HG03521 (cell line): ENCODE measurements at regions not wholly inside any gene's neighbourhood (a gene's known extent, or its start where the extent isn't known, plus 50 kb on each side); places are given as distances from the start of the nearest gene placed in this dataset.
A peak's percentile ranks its signal among the peaks of the same experiment; 100 is the strongest.

Experiments used
- ATAC-seq: cut with Tn5 transposase; IDR thresholded peaks from one replicate; pipeline ENCODE4 v1.9.1; 2021; ENCODE audit warnings: mild to moderate bottlenecking, moderate library complexity; ENCODE audit not compliant: unreplicated experiment

DNA sequence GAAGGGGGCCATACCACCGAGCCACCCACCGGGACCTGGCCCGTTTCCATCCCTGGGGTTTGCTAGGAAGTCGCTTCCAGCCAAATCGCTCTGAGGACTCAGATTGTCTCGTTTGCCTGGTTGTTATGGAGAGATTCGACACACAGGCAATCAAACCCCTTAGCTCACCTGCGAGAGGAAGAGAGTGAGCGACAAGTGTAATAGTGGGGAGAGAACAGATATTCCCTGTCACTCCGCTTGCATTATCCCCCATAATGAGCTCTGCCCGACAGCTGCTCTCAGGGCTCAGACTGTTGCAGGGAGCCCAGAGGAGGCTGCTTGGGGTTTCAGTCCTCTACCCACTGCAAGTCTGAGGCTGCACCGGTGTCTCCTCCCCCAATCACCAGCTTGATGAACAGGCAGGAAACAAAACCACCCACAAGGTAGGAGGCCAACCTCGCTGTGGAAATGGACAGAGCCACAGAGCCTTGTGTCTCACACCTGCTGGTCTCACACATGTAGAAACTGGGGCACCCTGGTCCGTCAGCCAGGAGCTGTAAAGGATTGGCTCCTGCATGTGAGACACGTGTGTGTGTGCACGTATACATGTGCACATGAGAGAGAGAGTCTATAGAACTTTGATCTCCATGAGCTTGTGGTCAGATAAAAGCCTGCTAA lies 351.1 kb downstream of the BUD13 start:
- ATAC-seq, result peak; percentile 45

DNA sequence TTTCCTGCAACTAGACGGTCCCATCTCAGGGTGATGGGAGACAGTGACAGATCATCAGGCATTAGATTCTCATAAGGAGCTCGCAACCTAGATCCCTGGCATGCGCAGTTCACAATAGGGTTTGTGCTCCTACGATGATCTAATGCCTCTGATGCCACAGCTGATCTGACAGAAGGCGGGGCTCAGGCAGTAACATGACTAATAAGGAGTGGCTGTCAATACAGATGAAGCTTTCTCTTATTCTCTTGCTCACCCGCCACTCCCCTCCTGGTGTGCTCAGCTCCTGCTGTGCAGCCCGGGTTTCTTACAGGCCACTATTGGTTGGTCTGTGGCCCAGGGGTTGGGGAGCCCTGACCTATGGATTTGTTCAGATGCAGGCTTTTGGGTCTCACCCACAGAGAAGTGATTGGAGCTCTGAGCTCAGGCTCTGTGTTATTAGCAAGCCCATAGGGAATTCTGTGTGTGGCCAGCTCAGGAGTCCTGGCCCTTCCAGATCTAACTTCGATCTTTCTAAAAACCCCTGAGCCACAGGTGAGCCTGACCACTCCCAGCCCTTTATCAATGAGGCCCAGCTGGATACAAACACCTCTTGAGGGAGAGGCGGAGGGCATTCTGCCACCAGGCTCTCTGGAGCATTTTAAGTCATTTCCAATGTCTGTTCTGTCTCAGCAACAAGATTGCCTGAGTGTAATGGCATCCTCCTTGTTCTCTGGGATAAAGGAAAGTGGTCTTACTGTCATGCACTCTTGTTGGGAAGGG lies 351.8 kb downstream of the BUD13 start:
- no peak for ATAC-seq

DNA sequence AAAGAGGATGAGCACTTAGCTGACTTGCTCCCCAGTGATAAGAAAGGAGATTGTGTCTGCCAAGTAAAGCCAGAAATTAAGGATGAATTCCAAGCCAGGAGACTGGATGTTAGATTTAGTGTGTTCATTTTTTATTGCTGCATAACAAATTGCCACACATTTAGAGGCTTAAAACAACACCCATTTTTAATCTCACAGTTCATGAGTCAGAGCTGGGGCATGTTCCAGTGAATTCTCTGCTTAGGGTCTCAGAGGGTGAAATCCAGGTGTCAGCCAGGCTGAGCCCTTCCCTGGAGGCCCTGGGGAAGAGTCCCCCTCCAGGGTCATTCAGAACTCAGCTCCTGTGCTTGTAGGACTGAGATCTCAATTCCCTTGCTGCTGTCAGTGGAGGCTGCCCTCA lies 352.8 kb downstream of the BUD13 start:
- no peak for ATAC-seq

GRCh38 chr11:116418388-116419041 lies 354.3 kb downstream of the BUD13 start:
- ATAC-seq, result no peak

DNA sequence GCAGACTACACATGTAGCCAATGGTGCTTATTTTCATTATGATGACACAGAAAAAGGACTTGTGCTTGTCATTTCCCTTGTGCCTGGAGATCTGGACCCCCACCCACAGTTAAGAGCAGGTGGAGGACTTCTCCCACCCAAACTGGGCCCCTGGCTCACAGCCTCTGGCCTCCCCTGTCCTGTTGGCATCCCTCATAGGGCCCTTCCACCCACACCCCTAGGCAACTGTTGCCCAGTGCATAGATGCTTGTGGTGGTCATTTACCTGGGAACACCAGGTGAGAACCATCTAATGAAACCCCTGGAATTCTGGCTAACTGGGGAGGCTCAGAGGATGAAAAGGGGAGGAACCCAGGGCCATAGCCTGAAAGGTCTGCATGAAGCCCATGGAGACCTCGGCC lies 355.9 kb downstream of the BUD13 start:
- ATAC-seq, result no peak

DNA sequence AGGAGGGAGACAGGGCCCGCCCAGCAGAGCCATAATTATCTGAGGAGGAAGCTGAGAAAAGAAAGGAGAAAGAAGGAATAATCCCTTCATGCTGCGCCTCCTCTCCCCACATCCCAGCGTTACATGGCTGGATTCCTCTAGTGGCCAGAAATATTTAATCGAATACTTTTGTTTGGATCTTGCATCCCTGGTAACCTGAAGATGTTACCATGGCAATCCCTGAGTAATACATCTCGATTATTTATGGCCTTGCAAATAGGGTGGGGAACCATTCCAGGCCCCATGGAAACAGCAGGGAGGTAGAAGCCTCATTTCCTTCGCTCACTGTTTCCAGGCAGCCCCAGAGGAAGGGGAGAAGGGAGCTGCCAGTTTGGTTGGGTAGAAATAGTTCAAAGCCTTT lies 357.7 kb downstream of the BUD13 start:
- no peak for ATAC-seq

GRCh38 chr11:116414357-116414880 lies 358.4 kb downstream of the BUD13 start:
- no peak for ATAC-seq

GRCh38 chr11:116413301-116414242 lies 359.2 kb downstream of the BUD13 start:
- ATAC-seq, result no peak

DNA sequence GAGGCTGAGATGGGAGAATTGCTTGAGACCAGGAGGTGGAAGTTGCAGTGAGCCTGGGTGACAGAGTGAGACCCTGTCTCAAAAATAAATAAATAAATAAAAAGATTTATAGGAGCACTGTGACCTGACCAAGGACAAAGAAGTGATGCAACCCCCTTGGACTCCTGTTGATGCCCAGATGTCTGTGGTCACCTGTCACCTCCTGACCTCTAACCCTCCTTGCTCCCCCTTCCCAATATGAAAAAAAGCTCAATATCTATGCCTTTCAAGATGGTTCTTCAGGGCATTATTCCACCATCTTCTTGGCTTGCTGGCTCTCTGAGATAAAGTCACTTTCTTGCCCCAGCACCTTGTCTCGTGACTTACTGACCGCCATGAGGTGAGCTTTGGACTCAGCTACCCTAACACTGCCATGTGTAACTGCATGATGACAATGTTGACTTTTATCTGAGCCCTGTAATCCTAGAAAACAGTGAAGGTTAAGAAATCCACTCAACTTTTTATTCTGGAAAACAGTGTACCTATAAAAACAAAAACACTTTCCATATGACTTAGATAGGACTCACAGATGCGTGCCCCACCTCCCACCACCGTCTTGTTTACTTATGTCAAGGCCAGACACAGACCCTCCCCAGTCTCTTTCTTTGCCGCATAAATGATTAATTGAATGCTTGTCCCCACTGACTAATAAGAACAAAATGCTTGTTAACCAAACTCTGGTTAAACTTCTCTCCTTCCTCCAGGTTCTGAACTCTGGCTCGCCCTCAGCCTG lies 360.5 kb downstream of the BUD13 start:
- ATAC-seq, result no peak

- no peak for ATAC-seq
These were observed 363.5 kb downstream of the BUD13 start for GRCh38 chr11:116409238-116409637.

- no peak for ATAC-seq
These were observed 366.7 kb downstream of the BUD13 start for GRCh38 chr11:116406042-116406441.

DNA sequence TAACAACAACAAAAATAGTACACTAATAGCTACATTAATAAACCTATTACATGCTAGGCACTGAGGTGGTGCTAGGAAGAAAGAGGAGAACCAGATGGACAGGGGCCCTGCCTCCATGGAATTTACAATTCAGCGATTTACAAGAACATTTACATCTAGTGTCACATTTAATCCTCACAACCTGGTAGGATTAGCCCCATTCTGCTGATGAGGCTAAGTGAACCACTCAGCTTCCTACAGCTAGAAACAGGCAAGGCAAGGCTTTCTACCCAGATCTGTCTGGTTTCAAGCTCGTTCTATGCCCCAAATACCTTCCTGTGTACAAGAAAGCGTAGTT lies 368.4 kb downstream of the BUD13 start:
- no peak for ATAC-seq

DNA sequence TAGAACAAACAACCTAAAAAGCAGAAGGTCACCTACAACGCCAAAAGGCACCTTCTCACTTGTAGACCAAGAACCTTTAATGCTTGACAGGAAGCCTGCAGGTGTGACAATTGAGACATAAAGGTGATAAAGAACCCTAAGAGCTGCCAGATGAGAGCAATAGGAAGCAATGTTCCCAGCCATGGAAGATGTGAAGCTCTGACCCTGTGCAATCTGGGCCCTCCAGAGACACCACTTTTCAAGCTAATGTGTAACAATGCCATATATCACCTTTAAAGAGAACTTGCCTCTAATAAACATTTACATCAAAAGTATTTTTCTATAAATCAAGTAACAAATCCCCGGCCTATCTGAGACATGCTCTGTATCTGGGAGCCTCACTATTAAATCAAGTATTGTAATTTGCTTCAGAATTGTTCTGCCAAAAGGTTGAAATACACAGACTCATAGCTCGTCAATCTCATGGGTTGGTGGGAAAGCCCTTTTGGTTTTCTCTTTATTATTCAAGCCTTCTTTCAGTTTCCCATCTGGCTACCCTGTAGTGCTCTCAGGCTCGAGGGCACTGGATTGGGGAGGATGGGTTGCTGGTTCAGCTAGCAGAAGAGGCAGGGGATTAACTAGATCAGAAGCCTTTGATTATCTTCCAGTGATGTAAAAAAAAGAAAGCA lies 368.9 kb downstream of the BUD13 start:
- no peak for ATAC-seq

DNA sequence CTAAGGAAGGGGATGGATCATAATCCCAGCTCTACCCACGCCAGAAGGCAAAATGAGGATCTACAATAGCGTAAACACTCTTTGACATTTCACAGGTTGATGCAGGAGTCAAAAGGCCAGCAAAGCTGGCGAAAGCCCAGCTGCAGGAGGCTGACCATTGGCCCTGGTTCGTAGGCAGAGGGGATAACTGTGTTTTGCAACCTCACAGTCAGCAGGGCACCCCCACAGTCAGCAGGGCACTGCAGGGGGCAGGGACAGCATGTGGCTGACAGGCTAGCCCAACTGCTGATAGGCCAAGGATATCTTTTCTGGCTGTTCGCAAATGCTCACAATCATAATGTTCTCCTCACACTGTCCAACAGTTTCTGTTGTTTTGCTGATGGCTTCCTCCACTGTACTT lies 372.7 kb downstream of the BUD13 start:
- ATAC-seq, result no peak

DNA sequence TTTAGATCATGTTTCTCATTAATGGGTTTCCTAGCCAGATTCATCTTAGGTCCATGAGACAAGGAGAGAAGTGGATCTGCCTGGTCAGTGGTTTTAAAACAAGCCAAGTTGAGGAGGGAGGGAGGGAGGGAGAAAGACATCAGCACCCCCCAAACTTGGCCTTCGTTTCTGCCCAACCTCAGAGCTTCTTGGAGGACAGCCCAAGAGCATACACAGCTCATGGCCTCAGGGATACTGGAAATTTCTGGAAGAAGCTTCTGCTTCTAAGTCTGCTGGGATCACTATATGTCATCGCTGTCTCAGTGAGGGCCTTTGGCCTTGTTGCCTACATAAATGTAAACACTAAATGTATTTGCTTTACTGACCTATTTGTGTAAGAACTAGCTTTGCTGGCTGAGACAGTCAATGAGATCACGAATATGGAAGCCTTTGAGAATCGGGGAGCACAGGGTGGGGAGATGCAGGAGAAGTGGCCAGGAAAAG lies 375.1 kb downstream of the BUD13 start:
- ATAC-seq, result no peak

DNA sequence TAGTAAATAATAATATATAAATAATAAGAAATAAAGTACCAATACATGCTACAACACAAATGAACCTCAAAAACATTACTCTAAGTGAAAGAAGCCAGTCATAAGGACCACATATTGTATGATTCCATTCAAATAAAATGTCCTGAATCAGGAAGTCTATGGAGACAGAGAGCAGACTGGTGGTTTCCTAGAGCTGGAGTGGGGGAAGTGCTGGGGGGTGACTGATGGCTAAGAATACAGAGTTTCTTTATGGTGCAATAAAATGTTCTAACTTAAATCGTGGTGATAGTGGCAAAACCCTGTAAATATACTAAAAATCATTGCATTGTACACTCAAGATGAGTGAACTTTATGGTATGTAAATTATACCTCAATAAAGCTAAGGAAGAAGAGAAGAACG lies 376.5 kb downstream of the BUD13 start:
- ATAC-seq, result no peak

DNA sequence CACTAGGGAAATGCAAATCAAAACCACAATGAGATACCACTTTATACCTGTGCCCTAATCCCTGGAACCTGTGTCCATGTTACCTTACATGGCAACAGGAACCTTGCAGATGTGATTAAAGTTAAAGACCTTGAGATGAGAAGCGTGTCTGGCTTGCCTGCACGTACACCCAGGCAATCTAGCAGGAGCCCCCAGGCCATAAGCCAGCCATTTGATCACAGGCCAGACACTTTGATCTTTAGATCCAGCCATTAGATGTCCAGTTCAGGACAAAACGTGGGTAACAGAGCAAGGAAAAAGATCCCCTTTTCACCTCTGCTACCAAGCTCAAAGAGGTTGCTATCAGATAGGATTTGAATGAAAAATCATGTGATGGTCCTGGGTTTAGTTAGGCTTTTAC lies 378.8 kb downstream of the BUD13 start:
- no peak for ATAC-seq

DNA sequence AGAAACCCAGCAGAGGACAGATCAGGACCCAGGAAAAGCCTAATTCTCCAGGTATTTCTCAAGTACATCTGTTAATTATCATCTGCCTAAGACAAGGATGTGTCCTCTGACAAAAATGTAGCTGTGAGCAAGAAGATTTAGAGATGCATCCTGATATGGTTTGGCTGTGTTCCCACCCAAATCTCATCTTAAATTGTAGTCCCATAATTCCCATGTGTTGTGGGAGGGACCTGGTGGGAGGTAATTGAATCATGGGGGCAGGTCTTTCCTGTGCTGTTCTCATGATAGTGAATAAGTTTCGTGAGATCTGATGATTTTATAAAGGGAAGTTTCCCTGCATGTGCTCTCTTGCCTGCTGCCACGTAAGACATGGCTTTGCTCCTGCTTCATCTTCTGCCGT lies 381.8 kb downstream of the BUD13 start:
- ATAC-seq, result no peak

- ATAC-seq, result no peak
These were observed 384.6 kb downstream of the BUD13 start for GRCh38 chr11:116388146-116388545.

DNA sequence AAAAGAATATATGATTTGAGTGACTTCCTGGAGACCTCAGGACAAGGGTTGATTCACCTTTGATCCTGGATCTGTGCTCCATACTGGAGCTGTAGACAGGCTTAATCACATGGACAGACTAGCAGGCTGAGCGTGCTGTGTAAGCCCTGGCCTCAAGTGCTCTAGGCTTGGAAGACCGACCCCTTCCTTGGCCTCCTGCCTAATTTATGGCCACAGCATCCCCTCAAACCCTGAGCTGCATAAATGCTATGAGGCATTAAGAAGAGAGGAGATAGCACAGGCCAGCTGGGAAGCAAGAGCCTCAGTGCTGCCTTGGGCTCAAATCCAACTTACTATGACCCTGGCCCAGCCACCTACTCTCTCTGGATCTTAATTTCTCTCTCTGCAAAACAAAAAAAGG lies 385.1 kb downstream of the BUD13 start:
- ATAC-seq, result no peak
